ENCODE measurements at regions not wholly inside any gene's neighbourhood (a gene's known extent, or its start where the extent isn't known, plus 50 kb on each side); places are given as distances from the start of the nearest gene placed in this dataset.

DNA sequence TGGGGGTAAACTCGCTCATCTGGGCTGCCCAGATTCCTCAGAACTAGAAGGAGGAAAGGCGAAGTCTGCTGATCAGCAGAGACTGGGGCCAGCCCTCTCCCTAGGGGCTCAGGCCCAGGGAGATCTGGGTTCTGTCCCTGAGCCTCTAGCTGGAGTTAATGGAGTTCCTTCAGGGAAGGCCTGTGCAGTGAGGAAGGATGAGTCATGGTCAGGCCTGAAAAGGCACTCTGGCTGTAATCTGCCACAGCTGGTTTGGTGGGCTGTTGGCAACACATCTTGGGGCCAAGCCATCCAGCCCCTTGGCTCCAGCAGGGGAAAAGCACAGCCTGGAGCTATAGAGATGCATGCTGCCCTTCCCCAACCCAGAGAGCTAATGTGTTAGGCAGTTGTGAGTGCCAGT is 459.6 kb downstream of the PRELID2 start:
- in situ Hi-C loops (cut with MboI; ENCODE audit: low sequenced_read_pairs, unreplicated experiment) = no loop called here
- DNase-seq (ENCODE audit: low spot score) = no peak
- TF ChIP-seq, protein P1, sequence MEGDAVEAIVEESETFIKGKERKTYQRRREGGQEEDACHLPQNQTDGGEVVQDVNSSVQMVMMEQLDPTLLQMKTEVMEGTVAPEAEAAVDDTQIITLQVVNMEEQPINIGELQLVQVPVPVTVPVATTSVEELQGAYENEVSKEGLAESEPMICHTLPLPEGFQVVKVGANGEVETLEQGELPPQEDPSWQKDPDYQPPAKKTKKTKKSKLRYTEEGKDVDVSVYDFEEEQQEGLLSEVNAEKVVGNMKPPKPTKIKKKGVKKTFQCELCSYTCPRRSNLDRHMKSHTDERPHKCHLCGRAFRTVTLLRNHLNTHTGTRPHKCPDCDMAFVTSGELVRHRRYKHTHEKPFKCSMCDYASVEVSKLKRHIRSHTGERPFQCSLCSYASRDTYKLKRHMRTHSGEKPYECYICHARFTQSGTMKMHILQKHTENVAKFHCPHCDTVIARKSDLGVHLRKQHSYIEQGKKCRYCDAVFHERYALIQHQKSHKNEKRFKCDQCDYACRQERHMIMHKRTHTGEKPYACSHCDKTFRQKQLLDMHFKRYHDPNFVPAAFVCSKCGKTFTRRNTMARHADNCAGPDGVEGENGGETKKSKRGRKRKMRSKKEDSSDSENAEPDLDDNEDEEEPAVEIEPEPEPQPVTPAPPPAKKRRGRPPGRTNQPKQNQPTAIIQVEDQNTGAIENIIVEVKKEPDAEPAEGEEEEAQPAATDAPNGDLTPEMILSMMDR (IDR thresholded peaks at IDR 0.05; ENCODE audit: borderline replicate concordance, control extremely low read depth, extremely low read depth, insufficient read depth, missing control alignments) = no peak

DNA sequence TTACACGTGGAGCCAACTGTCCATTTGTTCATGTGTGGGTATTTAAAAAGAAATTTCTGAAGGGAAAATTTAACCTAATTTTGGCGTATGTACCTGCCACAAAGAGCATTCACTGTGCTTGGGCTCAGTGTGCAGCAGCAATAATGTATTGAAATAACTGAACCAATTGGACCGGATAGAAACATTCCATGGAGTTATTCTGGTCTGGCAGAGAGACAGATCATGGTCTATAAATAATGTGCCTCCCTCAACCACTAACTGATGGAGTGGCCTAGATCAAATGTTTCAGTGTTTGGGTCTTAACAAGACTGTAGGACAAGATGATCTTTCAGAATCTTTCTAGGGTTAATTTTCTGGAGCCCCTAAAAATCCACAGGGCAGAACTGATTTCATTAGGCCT is 469.7 kb downstream of the PRELID2 start:
- in situ Hi-C loops (cut with MboI; ENCODE audit: low sequenced_read_pairs, unreplicated experiment) = no loop called here
- no peak for DNase-seq (ENCODE audit: low spot score)
- TF ChIP-seq, protein P1 (IDR thresholded peaks at IDR 0.05; ENCODE audit: borderline replicate concordance, control extremely low read depth, extremely low read depth, insufficient read depth, missing control alignments) = no peak

DNA sequence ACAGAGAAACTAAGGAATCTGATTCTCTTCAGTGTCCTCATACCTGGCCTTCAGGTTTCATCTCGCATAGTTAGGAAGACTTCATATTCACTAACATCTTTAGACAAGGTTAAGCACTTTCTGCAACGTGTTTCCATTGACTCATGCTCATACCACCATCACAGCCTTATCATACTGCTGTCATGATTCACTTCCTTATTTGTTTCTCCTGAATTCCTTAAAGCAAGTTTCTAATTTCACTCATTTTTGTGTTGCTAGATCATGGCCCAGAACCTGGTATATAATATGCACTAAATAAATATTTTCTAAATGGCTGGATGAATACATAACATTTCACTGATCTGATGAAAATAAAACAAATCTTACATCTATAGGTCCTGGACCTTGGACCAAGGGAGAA is 472.9 kb downstream of the PRELID2 start:
- no peak for DNase-seq (ENCODE audit: low spot score)
- TF ChIP-seq, protein P1 (IDR thresholded peaks at IDR 0.05; ENCODE audit: borderline replicate concordance, control extremely low read depth, extremely low read depth, insufficient read depth, missing control alignments) = no peak
- in situ Hi-C loops (cut with MboI; ENCODE audit: low sequenced_read_pairs, unreplicated experiment) = no loop called here

DNA sequence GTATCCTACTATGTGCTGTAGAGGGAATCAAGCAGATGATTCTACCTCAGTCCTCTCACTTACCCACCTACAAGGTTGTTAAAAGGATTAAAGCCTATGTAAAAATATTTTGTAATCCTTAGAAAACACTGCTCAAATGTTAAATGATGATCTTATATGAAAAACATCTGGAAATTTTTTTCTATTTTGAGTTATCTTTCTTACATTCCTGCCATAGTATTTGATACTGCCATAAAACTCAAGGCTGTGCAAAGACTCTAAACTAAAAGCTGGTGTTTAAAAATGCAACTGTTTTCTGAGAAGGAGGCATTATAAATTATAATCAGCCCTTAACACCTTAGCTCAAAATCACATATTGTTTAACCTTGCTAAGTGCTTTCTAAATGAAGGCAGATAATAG is 474.2 kb downstream of the PRELID2 start:
- no peak for DNase-seq (ENCODE audit: low spot score)
- TF ChIP-seq, protein P1 (IDR thresholded peaks at IDR 0.05; ENCODE audit: borderline replicate concordance, control extremely low read depth, extremely low read depth, insufficient read depth, missing control alignments) = no peak
- in situ Hi-C loops (cut with MboI; ENCODE audit: low sequenced_read_pairs, unreplicated experiment) = no loop called here

DNA sequence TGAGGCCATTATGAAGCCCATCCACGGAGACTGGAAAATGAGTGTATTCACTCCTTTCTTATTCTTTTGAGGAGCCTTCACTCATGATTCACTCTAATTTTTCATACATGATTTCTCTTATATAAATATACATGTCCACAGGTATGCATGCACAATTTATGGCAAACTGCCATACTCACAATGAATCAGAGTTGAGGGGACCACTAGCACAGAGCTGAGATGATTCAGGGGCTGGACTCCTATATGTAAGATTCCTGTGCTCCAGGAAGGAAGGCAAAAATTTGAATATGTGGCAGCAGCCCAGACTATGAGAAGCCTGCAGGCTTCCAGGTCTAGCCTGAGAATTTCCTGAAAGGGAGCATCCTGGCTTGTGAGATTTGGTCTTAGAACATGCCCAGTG is 484.6 kb downstream of the PRELID2 start:
- in situ Hi-C loops (cut with MboI; ENCODE audit: low sequenced_read_pairs, unreplicated experiment) = no loop called here
- TF ChIP-seq, protein P1 (IDR thresholded peaks at IDR 0.05; ENCODE audit: borderline replicate concordance, control extremely low read depth, extremely low read depth, insufficient read depth, missing control alignments) = no peak

DNA sequence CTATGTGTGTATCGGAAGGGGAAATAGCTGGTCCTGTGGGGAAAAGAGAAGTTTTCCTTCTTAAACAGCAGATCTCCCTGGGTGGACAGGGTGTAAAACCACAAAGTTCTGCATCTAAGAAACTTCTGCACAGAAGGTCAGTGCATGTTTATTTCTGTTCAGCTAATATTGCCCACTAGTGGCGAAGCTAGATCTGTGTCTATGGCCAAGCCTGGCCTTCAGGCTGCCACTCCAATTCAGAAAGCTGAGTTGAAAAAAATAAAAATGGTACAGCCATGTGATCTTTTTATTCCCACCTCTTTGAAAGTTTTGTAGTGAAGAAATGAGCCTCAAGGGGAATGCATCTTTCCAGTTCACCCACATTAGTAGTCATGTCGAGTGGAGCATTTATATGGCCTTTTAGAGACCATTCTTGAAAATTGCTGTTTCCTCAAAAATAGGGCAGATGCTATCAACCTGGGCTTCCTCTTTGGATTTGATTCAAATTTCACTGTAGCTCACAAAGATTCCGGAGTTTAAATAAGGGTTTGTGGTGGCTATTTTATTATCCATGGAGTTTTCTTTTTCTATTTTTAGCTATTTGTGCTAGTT is 488.0 kb downstream of the PRELID2 start:
- no peak for DNase-seq (ENCODE audit: low spot score)
- in situ Hi-C loops (cut with MboI; ENCODE audit: low sequenced_read_pairs, unreplicated experiment) = no loop called here
- TF ChIP-seq, protein P1 (IDR thresholded peaks at IDR 0.05; ENCODE audit: borderline replicate concordance, control extremely low read depth, extremely low read depth, insufficient read depth, missing control alignments) = peak; percentile 37

More for the DNA sequence above, 484.6 kb downstream of the PRELID2 start:
- DNase-seq (ENCODE audit: low spot score) = no peak

All from GM13976 (cell line).